Smooth muscle cell (in vitro differentiated cells): ENCODE measurements at regions not wholly inside any gene's neighbourhood (a gene's known extent, or its start where the extent isn't known, plus 50 kb on each side); places are given as distances from the start of the nearest gene placed in this dataset.

Source experiments
- DNase-seq: peaks from one replicate; lab custom pipeline; 2025; ENCODE audit not compliant: unreplicated experiment; lab: John Stamatoyannopoulos, UW
- H2AFZ ChIP-seq: fragments of 200-600 bp; sonication (generic); 2 replicates; pipeline ENCODE4 v1.6.0; 2016; ENCODE audit warnings: antibody characterized with exemption, low read depth, mild to moderate bottlenecking
- H3F3A ChIP-seq: fragments of 200-600 bp; sonication (generic); 2 replicates; pipeline ENCODE4 v1.6.0; 2017; ENCODE audit warnings: antibody characterized with exemption, low read depth
- H3K27ac ChIP-seq: fragments of 200-600 bp; sonication (generic); 2 replicates; pipeline ENCODE4 v1.5.1; 2016; ENCODE audit warnings: low read depth, mild to moderate bottlenecking
- H3K27me3 ChIP-seq: fragments of 200-600 bp; sonication (generic); 2 replicates; pipeline ENCODE4 v1.6.1; 2016; ENCODE audit warnings: low read depth, mild to moderate bottlenecking
- H3K36me3 ChIP-seq: fragments of 200-600 bp; sonication (generic); 2 replicates; pipeline ENCODE4 v1.5.1; 2016; ENCODE audit warnings: low read depth
- H3K4me1 ChIP-seq: fragments of 200-600 bp; sonication (generic); 2 replicates; pipeline ENCODE4 v1.5.1; 2016; ENCODE audit warnings: low read depth
- H3K4me2 ChIP-seq: fragments of 200-600 bp; sonication (generic); 2 replicates; pipeline ENCODE4 v1.6.0; 2016; ENCODE audit warnings: mild to moderate bottlenecking
- H3K4me3 ChIP-seq: fragments of 200-600 bp; sonication (generic); 2 replicates; pipeline ENCODE4 v1.5.1; 2016; ENCODE audit warnings: mild to moderate bottlenecking
- H3K79me2 ChIP-seq: fragments of 200-600 bp; sonication (generic); 2 replicates; pipeline ENCODE4 v1.6.0; 2016; ENCODE audit warnings: low read depth, mild to moderate bottlenecking
- H3K9ac ChIP-seq: fragments of 200-600 bp; sonication (generic); 2 replicates; pipeline ENCODE4 v1.6.0; 2016; ENCODE audit warnings: low read depth
- H3K9me3 ChIP-seq: fragments of 200-600 bp; sonication (generic); replicated peaks from 2 replicates; pipeline ENCODE4 v1.5.1; 2016; ENCODE audit warnings: low read depth
- H4K20me1 ChIP-seq: fragments of 200-600 bp; sonication (generic); 2 replicates; pipeline ENCODE4 v1.6.0; 2016; ENCODE audit warnings: low read depth
- CTCF ChIP-seq: fragments of 200-600 bp; sonication (generic); IDR thresholded peaks from 2 replicates; pipeline ENCODE4 v1.5.1; 2017; ENCODE audit warnings: borderline replicate concordance, mild to moderate bottlenecking, antibody characterized with exemption; ENCODE audit not compliant: insufficient read depth, poor library complexity, severe bottlenecking
- WGBS: methylation state at CpG from one replicate; pipeline ENCODE4 v1.1.7; 2016; ENCODE audit warnings: low lambda C conversion rate; 5-methylcytosine and 5-hydroxymethylcytosine counted together

GRCh38 chr9:110007477-110008270 is 200.3 kb downstream of the C9orf152 start:
- H4K20me1 ChIP-seq, result no peaks in the 10 kb centered on the region
- DNase-seq, result no peak
- H3K36me3 ChIP-seq, result no peaks in the 10 kb centered on the region
- H2AFZ ChIP-seq, result no peak overlapping the region
- peaks cover 3% of the 10 kb centered on the region for H3F3A ChIP-seq
- H3K4me1 ChIP-seq, result no peaks in the 10 kb centered on the region
- H3K9ac ChIP-seq, result no peak overlapping the region
- H3K27ac ChIP-seq, result peak overlapping the region; percentile 65
- H3K27me3 ChIP-seq, result no peaks in the 10 kb centered on the region
- H3K79me2 ChIP-seq, result no peaks in the 10 kb centered on the region
- no peak overlapping the region for H3K4me3 ChIP-seq
- 96% methylated on average over 3 of the region's 3 CpGs for WGBS
- H3K9me3 ChIP-seq, result no peaks in the 10 kb centered on the region
- no peak for TF ChIP-seq CTCF
- no peak overlapping the region for H3K4me2 ChIP-seq

DNA sequence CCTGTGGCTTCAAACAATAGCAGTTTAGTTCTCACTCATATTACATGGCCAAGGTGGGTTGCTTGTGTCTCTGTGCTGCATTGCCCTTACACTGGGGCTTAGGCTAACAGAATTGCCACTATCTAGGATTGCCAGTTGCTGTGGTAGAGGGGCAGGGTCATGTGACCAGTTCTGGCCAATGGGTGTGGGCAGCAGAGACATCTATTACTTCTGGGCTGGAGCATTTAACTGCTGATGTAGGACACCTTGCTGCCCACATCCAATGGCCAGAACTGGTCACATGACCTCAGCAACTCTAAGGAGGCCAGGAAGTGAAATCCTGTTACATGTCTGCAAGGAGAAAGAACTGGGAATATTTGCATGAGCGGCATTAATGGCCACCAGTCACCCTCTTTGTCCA is 199.3 kb downstream of the C9orf152 start:
- Histone ChIP-seq H3K9me3 (no peaks in the 10 kb centered on the region), H3K27me3 (no peaks in the 10 kb centered on the region), H3K36me3 (no peaks in the 10 kb centered on the region), H4K20me1 (no peaks in the 10 kb centered on the region), H3K9ac (no peak overlapping the region), H3F3A (peaks cover 3% of the 10 kb centered on the region), H2AFZ (no peak overlapping the region), H3K4me1 (no peaks in the 10 kb centered on the region), H3K4me2 (no peak overlapping the region), H3K27ac (peak overlapping the region; percentile 65), H3K4me3 (no peak overlapping the region), H3K79me2 (no peaks in the 10 kb centered on the region)
- no peak for DNase-seq
- TF ChIP-seq CTCF, result no peak
- WGBS, result 100% methylated on average over 1 of the region's 1 CpG

DNA sequence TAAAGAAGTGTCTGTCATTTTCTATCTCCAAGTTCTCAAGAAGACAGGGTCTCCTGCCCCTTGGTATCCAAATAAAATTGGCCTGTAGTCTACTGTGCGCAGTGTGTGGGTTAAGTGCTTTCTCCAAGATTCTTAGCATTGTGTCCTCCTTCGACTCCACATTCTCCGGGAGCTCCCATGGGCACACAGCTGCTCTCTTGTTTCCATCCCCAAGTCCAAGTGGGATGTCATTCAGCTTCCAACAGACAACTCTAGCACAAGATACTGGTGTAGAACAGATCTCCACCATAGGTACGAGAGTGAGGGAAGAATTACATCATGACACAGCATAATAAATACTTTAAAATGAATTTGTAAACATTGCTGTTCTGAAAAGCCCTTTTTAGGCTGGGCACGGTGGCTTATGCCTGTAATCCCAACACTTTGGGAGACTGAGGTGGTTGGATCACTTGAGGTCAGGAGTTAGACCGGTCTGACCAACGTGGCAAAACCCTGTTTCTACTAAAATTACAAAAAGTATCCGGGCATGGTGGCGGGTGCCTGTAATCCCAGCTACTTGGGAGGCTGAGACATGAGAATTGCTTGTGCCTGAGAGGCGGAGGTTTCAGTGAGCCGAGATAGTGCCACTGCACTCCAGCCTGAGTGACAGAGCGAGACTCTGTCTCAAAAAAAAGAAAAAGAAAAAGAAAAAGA is 196.2 kb downstream of the C9orf152 start:
- no peak overlapping the region for H3K27ac ChIP-seq
- WGBS, result 96% methylated on average over 12 of the region's 12 CpGs
- H3F3A ChIP-seq, result peaks cover 3% of the 10 kb centered on the region
- no peaks in the 10 kb centered on the region for H3K9me3 ChIP-seq
- H3K9ac ChIP-seq, result no peak overlapping the region
- no peaks in the 10 kb centered on the region for H4K20me1 ChIP-seq
- no peaks in the 10 kb centered on the region for H3K4me1 ChIP-seq
- no peak overlapping the region for H2AFZ ChIP-seq
- no peaks in the 10 kb centered on the region for H3K36me3 ChIP-seq
- no peaks in the 10 kb centered on the region for H3K79me2 ChIP-seq
- DNase-seq, result no peak
- no peak overlapping the region for H3K4me3 ChIP-seq
- TF ChIP-seq CTCF, result no peak
- H3K4me2 ChIP-seq, result no peak overlapping the region
- H3K27me3 ChIP-seq, result no peaks in the 10 kb centered on the region
